GM21423 (cell line): ENCODE measurements at regions not wholly inside any gene's neighbourhood (a gene's known extent, or its start where the extent isn't known, plus 50 kb on each side); places are given as distances from the start of the nearest gene placed in this dataset.
"Not testable (repeated sequence)": the region's sequence is repeated elsewhere in the genome, so short reads cannot be mapped to it uniquely, and the experiment has no call there.

Source experiments
- ATAC-seq: cut with Tn5 transposase; IDR thresholded peaks from one replicate; pipeline ENCODE4 v1.9.1; 2021; ENCODE audit warnings: mild to moderate bottlenecking, moderate library complexity; ENCODE audit not compliant: unreplicated experiment

- ATAC-seq: no peak
Measured at GRCh38 chr6:69489970-69490369, 306.8 kb downstream of the LMBRD1 start.

- ATAC-seq: no peak
Measured at GRCh38 chr6:69487688-69488087, 309.1 kb downstream of the LMBRD1 start.

GRCh38 chr6:69466979-69467570, 329.7 kb downstream of the LMBRD1 start:
- no peak for ATAC-seq

- no peak for ATAC-seq
Measured at GRCh38 chr6:69465866-69466265, 330.9 kb downstream of the LMBRD1 start.

GRCh38 chr6:69456086-69456485, 340.7 kb downstream of the LMBRD1 start:
- no peak for ATAC-seq

GRCh38 chr6:69454619-69455018, 342.2 kb downstream of the LMBRD1 start:
- not testable (repeated sequence) for ATAC-seq

GRCh38 chr6:69450493-69450892, 346.3 kb downstream of the LMBRD1 start:
- ATAC-seq: not testable (repeated sequence)

GRCh38 chr6:69449887-69450286, 346.9 kb downstream of the LMBRD1 start:
- ATAC-seq: no peak
